SK-N-SH (cell line): ENCODE measurements at regions not wholly inside any gene's neighbourhood (a gene's known extent, or its start where the extent isn't known, plus 50 kb on each side); places are given as distances from the start of the nearest gene placed in this dataset.

ENCODE experiments used
- CHD2 ChIP-seq: fragments of 150-350 bp; IDR thresholded peaks from 2 replicates; pipeline ENCODE4 v1.6.1; 2018; ENCODE audit warnings: low read length; ENCODE audit not compliant: partially characterized antibody
- CTCF ChIP-seq: fragments of 200-600 bp; sonication (generic); IDR thresholded peaks from 2 replicates; pipeline ENCODE4 v1.6.1; 2017; ENCODE audit warnings: antibody characterized with exemption, mild to moderate bottlenecking, moderate library complexity
- EP300 ChIP-seq, 2 experiments: IDR thresholded peaks; 2 replicates each; pipeline versions ENCODE4 v1.4.0 to v1.6.1; 2012; ENCODE audit warnings: borderline replicate concordance in 1 of 2, low read depth in 1 of 2, low read length in 1 of 2
- FOSL2 ChIP-seq: IDR thresholded peaks from 2 replicates; pipeline ENCODE4 v1.4.0; 2012; ENCODE audit warnings: low read depth, mild to moderate bottlenecking, moderate library complexity, borderline replicate concordance
- GATA2 ChIP-seq: sonication (generic); formaldehyde crosslinking; IDR thresholded peaks from 2 replicates; pipeline ENCODE4 v1.5.0; 2020; ENCODE audit warnings: mild to moderate bottlenecking, missing genetic modification reagents
- POLR2AphosphoS5 ChIP-seq: IDR thresholded peaks from 2 replicates; pipeline ENCODE4 v1.6.1; 2012; ENCODE audit warnings: low read depth, low read length
- RAD21 ChIP-seq: IDR thresholded peaks from 2 replicates; pipeline ENCODE4 v1.6.1; 2012; ENCODE audit warnings: mild to moderate bottlenecking, low read length
- SMC3 ChIP-seq: IDR thresholded peaks from 2 replicates; pipeline ENCODE4 v1.6.1; 2012; ENCODE audit warnings: low read depth, low read length, improper control_type of control experiment
- TAF1 ChIP-seq: IDR thresholded peaks from 2 replicates; pipeline ENCODE4 v1.6.1; 2012; ENCODE audit warnings: low read depth, mild to moderate bottlenecking, low read length, moderate library complexity, borderline replicate concordance
- TF ChIP-seq, protein P1 (sequence below): IDR thresholded peaks from 2 replicates; pipeline ENCODE4 v1.4.0; 2012; ENCODE audit warnings: low read depth
- TF ChIP-seq, protein P2 (sequence below): IDR thresholded peaks from 2 replicates; pipeline ENCODE4; 2012

- TF ChIP-seq, protein P1, sequence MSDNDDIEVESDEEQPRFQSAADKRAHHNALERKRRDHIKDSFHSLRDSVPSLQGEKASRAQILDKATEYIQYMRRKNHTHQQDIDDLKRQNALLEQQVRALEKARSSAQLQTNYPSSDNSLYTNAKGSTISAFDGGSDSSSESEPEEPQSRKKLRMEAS: no peak
- TF ChIP-seq, protein P2, sequence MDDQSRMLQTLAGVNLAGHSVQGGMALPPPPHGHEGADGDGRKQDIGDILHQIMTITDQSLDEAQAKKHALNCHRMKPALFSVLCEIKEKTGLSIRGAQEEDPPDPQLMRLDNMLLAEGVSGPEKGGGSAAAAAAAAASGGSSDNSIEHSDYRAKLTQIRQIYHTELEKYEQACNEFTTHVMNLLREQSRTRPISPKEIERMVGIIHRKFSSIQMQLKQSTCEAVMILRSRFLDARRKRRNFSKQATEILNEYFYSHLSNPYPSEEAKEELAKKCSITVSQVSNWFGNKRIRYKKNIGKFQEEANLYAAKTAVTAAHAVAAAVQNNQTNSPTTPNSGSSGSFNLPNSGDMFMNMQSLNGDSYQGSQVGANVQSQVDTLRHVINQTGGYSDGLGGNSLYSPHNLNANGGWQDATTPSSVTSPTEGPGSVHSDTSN: no peak
- TF ChIP-seq TAF1: no peak
- no peak for TF ChIP-seq CHD2
- no peak for TF ChIP-seq FOSL2
- TF ChIP-seq EP300 (IDR thresholded peaks at IDR 0.05; ENCODE audit: borderline replicate concordance in 1 of 2, low read depth in 1 of 2, low read length in 1 of 2): no peak
- no peak for TF ChIP-seq RAD21
- no peak for TF ChIP-seq POLR2AphosphoS5
- TF ChIP-seq CTCF: no peak
- no peak for TF ChIP-seq SMC3
- no peak for TF ChIP-seq GATA2 (CRISPR knock-in tag)
These were observed 266.2 kb upstream of the PLET1 start for GRCh38 chr11:112526699-112527416.
